Neural cell (in vitro differentiated cells): ENCODE measurements at regions not wholly inside any gene's neighbourhood (a gene's known extent, or its start where the extent isn't known, plus 50 kb on each side); places are given as distances from the start of the nearest gene placed in this dataset.
"Not testable (repeated sequence)": the region's sequence is repeated elsewhere in the genome, so short reads cannot be mapped to it uniquely, and the experiment has no call there.

Experiments used
- H2AFZ ChIP-seq: fragments of 200-600, 300-800 bp; sonication (generic), shearing (Covaris generic); 2 replicates; pipeline ENCODE4 v1.6.0; 2014; ENCODE audit warnings: low read depth, mild to moderate bottlenecking, antibody characterized with exemption, low read length, moderate library complexity
- H3F3A ChIP-seq: fragments of 200-600 bp; shearing (Covaris generic); 2 replicates; pipeline ENCODE4 v1.6.1; 2016; ENCODE audit warnings: mild to moderate bottlenecking, moderate library complexity, mixed read lengths, antibody characterized with exemption, low read length; ENCODE audit not compliant: insufficient read depth, poor library complexity, severe bottlenecking
- H3K27ac ChIP-seq: fragments of 200-600, 300-800 bp; sonication (generic), shearing (Covaris generic); 2 replicates; pipeline ENCODE4 v1.5.1; 2014; ENCODE audit warnings: mild to moderate bottlenecking, low read length, moderate library complexity
- H3K27me3 ChIP-seq: fragments of 300-800, 200-600 bp; sonication (generic), shearing (Covaris generic); 2 replicates; pipeline ENCODE4 v1.6.0; 2014; ENCODE audit warnings: mild to moderate bottlenecking, low read depth, low read length, moderate library complexity; ENCODE audit not compliant: insufficient read depth
- H3K36me3 ChIP-seq: fragments of 300-800, 200-600 bp; sonication (generic), shearing (Covaris generic); 2 replicates; pipeline ENCODE4 v1.5.1; 2014; ENCODE audit warnings: mild to moderate bottlenecking, antibody characterized with exemption, low read length, moderate library complexity; ENCODE audit not compliant: insufficient read depth
- H3K4me2 ChIP-seq: fragments of 300-800, 200-600 bp; sonication (generic), shearing (Covaris generic); 2 replicates; pipeline ENCODE4 v1.6.0; 2014; ENCODE audit warnings: mild to moderate bottlenecking, low read length
- H3K4me3 ChIP-seq: fragments of 300-800, 200-600 bp; sonication (generic), shearing (Covaris generic); 2 replicates; pipeline ENCODE4 v1.5.1; 2014; ENCODE audit warnings: mild to moderate bottlenecking, low read length, moderate library complexity
- H3K79me2 ChIP-seq: fragments of 200-600 bp; shearing (Covaris generic); replicated peaks from 2 replicates; pipeline ENCODE4 v1.6.0; 2014; ENCODE audit warnings: mild to moderate bottlenecking, low read length, moderate library complexity; ENCODE audit not compliant: insufficient read depth
- H3K9ac ChIP-seq: fragments of 300-800, 200-600 bp; sonication (generic), shearing (Covaris generic); 2 replicates; pipeline ENCODE4 v1.6.1; 2016; ENCODE audit warnings: mild to moderate bottlenecking, low read length, mixed read lengths
- H3K9me2 ChIP-seq: fragments of 200-600 bp; shearing (Covaris generic); 2 replicates; pipeline ENCODE4 v1.6.1; 2016; ENCODE audit warnings: mild to moderate bottlenecking, low read length, mixed read lengths; ENCODE audit not compliant: insufficient read depth
- H3K9me3 ChIP-seq: fragments of 200-600, 300-800 bp; sonication (generic), shearing (Covaris generic); 2 replicates; pipeline ENCODE4 v1.6.1; 2016; ENCODE audit warnings: mild to moderate bottlenecking, mixed run types, low read length, moderate library complexity, mixed read lengths
- H4K20me1 ChIP-seq: fragments of 200-600 bp; shearing (Covaris generic); 2 replicates; pipeline ENCODE4 v1.6.1; 2016; ENCODE audit warnings: mild to moderate bottlenecking, mixed run types; ENCODE audit not compliant: insufficient read depth
- EP300 ChIP-seq: fragments of 450-650 bp; conservative IDR thresholded peaks from 2 replicates; pipeline ENCODE4 v1.6.1; 2014; ENCODE audit warnings: antibody characterized with exemption, mild to moderate bottlenecking, moderate library complexity; ENCODE audit not compliant: poor library complexity, severe bottlenecking
- EZH2 ChIP-seq: fragments of 200-600, 300-800 bp; shearing (Covaris generic), sonication (generic); IDR thresholded peaks from 2 replicates; pipeline ENCODE4 v1.6.1; 2014; ENCODE audit warnings: antibody characterized with exemption, low read length, borderline replicate concordance, mild to moderate bottlenecking; ENCODE audit not compliant: insufficient read depth, poor library complexity, severe bottlenecking
- MXI1 ChIP-seq: fragments of 450-650 bp; conservative IDR thresholded peaks from 2 replicates; pipeline ENCODE4 v1.6.1; 2014; ENCODE audit warnings: antibody characterized with exemption, mild to moderate bottlenecking; ENCODE audit not compliant: poor library complexity, severe bottlenecking
- POLR2AphosphoS5 ChIP-seq: IDR thresholded peaks from 2 replicates; pipeline ENCODE4 v1.6.1; 2012
- RAD21 ChIP-seq: fragments of 450-650 bp; conservative IDR thresholded peaks from 2 replicates; pipeline ENCODE4 v1.6.1; 2014; ENCODE audit warnings: antibody characterized with exemption, mild to moderate bottlenecking, moderate library complexity
- SMC3 ChIP-seq: fragments of 450-650 bp; conservative IDR thresholded peaks from 2 replicates; pipeline ENCODE4 v1.6.1; 2014; ENCODE audit warnings: antibody characterized with exemption, mild to moderate bottlenecking, moderate library complexity; ENCODE audit not compliant: poor library complexity
- TAF1 ChIP-seq: IDR thresholded peaks from 2 replicates; pipeline ENCODE4 v1.6.1; 2012; ENCODE audit warnings: low read depth
- TF ChIP-seq, protein P1 (sequence below): fragments of 450-650 bp; IDR thresholded peaks from 2 replicates; pipeline ENCODE4 v1.5.1; 2014; ENCODE audit warnings: antibody characterized with exemption, mild to moderate bottlenecking, moderate library complexity; ENCODE audit not compliant: poor library complexity, severe bottlenecking
- TF ChIP-seq, protein P2 (sequence below): IDR thresholded peaks from 2 replicates; pipeline ENCODE4 v1.6.1; 2012; ENCODE audit warnings: borderline replicate concordance

DNA sequence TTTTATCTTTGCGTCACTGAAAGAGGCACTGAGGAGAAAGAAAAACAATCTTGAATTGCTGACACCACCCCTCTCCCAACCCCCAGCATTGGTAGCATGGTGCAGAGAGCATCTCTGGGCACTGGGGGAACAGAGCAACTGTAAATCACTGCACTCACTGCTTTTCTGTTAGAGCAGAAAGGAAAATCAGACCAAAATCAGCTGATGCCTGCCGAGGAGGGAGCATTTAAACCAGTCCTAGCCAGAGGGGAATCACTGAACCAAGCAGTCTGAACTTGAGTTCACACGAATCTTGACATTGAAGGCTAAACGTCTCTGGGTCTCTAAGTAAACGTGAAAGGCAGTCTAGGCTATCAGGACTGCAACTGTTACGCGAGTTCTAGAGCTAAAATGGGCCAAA, 205.8 kb downstream of the SPANXN4 start:
- no peaks in the 10 kb centered on the region for H3K79me2 ChIP-seq
- no peaks in the 10 kb centered on the region for H3K9me3 ChIP-seq
- no peak overlapping the region for H2AFZ ChIP-seq
- H4K20me1 ChIP-seq: no peaks in the 10 kb centered on the region
- no peaks in the 10 kb centered on the region for H3K9me2 ChIP-seq
- no peak overlapping the region for H3K4me2 ChIP-seq
- TF ChIP-seq, protein P1, sequence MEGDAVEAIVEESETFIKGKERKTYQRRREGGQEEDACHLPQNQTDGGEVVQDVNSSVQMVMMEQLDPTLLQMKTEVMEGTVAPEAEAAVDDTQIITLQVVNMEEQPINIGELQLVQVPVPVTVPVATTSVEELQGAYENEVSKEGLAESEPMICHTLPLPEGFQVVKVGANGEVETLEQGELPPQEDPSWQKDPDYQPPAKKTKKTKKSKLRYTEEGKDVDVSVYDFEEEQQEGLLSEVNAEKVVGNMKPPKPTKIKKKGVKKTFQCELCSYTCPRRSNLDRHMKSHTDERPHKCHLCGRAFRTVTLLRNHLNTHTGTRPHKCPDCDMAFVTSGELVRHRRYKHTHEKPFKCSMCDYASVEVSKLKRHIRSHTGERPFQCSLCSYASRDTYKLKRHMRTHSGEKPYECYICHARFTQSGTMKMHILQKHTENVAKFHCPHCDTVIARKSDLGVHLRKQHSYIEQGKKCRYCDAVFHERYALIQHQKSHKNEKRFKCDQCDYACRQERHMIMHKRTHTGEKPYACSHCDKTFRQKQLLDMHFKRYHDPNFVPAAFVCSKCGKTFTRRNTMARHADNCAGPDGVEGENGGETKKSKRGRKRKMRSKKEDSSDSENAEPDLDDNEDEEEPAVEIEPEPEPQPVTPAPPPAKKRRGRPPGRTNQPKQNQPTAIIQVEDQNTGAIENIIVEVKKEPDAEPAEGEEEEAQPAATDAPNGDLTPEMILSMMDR: no peak
- TF ChIP-seq EZH2 (no peak), EP300 (no peak), RAD21 (no peak), MXI1 (no peak), POLR2AphosphoS5 (no peak)
- H3K4me3 ChIP-seq: no peak overlapping the region
- H3K27me3 ChIP-seq: no peaks in the 10 kb centered on the region
- H3F3A ChIP-seq: no peaks in the 10 kb centered on the region
- H3K27ac ChIP-seq: no peak overlapping the region
- no peak overlapping the region for H3K9ac ChIP-seq
- H3K36me3 ChIP-seq: no peaks in the 10 kb centered on the region

DNA sequence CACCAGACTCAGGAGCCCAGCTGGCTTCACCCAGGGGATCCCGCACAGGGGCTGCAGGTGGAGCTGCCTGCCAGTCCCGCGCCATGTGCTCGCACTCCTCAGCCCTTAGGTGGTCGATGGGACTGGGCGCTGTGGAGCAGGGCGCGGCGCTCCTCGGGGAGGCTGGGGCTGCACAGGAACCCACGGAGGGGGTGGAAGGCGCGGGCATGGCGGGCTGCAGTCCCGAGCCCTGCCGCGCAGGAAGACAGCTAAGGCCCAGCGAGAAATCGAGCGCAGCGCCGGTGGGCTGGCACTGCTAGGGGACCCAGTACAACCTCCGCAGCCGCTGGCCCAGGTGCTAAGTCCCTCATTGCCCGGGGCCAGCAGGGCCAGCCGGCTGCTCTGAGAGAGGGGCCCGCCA, 202.9 kb downstream of the SPANXN4 start:
- H3K4me3 ChIP-seq, H3K27ac ChIP-seq, H3F3A ChIP-seq, H4K20me1 ChIP-seq, H3K79me2 ChIP-seq, H3K9me3 ChIP-seq, H3K4me2 ChIP-seq, H3K27me3 ChIP-seq, H3K9ac ChIP-seq, H3K36me3 ChIP-seq, H2AFZ ChIP-seq, H3K9me2 ChIP-seq: not testable (repeated sequence)

DNA sequence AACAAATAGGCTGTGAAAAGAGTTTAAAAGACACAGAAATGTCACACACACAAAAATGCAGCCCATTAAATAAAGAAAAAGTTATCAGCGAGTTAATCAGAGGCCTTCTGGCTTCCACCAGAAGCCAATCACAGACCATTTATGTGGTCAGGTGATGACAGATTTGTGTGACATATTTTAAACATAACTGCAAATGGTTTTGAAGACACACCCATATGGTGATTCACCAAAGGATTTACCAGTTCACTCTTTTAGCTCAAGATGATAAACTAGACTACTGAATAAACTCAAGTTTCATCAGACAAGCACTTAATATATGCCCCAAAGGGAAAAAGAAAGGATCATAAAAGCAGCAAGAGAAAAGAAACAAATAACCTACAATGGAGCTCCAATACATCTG, 181.2 kb downstream of the SPANXN4 start:
- Histone ChIP-seq H3K4me2 (no peak overlapping the region), H3K27ac (no peak overlapping the region), H3K9me3 (no peaks in the 10 kb centered on the region), H2AFZ (no peak overlapping the region), H3F3A (no peaks in the 10 kb centered on the region), H3K27me3 (no peaks in the 10 kb centered on the region), H3K4me3 (no peak overlapping the region), H3K36me3 (no peaks in the 10 kb centered on the region), H3K9me2 (no peaks in the 10 kb centered on the region), H3K9ac (no peak overlapping the region), H4K20me1 (no peaks in the 10 kb centered on the region), H3K79me2 (no peaks in the 10 kb centered on the region)
- TF ChIP-seq, protein P2, sequence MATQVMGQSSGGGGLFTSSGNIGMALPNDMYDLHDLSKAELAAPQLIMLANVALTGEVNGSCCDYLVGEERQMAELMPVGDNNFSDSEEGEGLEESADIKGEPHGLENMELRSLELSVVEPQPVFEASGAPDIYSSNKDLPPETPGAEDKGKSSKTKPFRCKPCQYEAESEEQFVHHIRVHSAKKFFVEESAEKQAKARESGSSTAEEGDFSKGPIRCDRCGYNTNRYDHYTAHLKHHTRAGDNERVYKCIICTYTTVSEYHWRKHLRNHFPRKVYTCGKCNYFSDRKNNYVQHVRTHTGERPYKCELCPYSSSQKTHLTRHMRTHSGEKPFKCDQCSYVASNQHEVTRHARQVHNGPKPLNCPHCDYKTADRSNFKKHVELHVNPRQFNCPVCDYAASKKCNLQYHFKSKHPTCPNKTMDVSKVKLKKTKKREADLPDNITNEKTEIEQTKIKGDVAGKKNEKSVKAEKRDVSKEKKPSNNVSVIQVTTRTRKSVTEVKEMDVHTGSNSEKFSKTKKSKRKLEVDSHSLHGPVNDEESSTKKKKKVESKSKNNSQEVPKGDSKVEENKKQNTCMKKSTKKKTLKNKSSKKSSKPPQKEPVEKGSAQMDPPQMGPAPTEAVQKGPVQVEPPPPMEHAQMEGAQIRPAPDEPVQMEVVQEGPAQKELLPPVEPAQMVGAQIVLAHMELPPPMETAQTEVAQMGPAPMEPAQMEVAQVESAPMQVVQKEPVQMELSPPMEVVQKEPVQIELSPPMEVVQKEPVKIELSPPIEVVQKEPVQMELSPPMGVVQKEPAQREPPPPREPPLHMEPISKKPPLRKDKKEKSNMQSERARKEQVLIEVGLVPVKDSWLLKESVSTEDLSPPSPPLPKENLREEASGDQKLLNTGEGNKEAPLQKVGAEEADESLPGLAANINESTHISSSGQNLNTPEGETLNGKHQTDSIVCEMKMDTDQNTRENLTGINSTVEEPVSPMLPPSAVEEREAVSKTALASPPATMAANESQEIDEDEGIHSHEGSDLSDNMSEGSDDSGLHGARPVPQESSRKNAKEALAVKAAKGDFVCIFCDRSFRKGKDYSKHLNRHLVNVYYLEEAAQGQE: no peak
- TF ChIP-seq EP300 (no peak), EZH2 (no peak), POLR2AphosphoS5 (no peak), RAD21 (no peak), SMC3 (no peak), TAF1 (no peak), MXI1 (no peak)
- TF ChIP-seq, protein P1: no peak
